Aorta (tissue), 5 donors: ENCODE measurements at regions not wholly inside any gene's neighbourhood (a gene's known extent, or its start where the extent isn't known, plus 50 kb on each side); places are given as distances from the start of the nearest gene placed in this dataset.

ENCODE experiments used
- ATAC-seq: fragments of 200-7000 bp; cut with Tn5 transposase; one replicate; pipeline ENCODE4 v1.9.1; 2022; ENCODE audit warnings: moderate library complexity; ENCODE audit not compliant: low FRiP score
- DNase-seq, 2 donors: peaks; one replicate each; pipeline ENCODE4 v3.0.0-alpha.2; 2020
- H3K27ac ChIP-seq, 2 donors: one replicate each; pipeline ENCODE4 v1.5.1; 2013; ENCODE audit warnings: low read length in 2 of 2, mild to moderate bottlenecking in 2 of 2, moderate library complexity in 2 of 2, control low read depth in 1 of 2, inconsistent platforms in 1 of 2, low read depth in 1 of 2
- H3K27me3 ChIP-seq, 2 donors: one replicate each; pipeline ENCODE4 v1.6.1; 2013; ENCODE audit warnings: control low read depth in 1 of 2, low read length in 1 of 2, mild to moderate bottlenecking in 1 of 2, moderate library complexity in 1 of 2; ENCODE audit not compliant: insufficient read depth in 2 of 2, control insufficient read depth in 1 of 2
- H3K36me3 ChIP-seq, 2 donors: one replicate each; pipeline ENCODE4 v1.6.1; 2013; ENCODE audit warnings: control low read depth in 1 of 2, low read length in 1 of 2, mild to moderate bottlenecking in 1 of 2; ENCODE audit not compliant: insufficient read depth in 2 of 2, control insufficient read depth in 1 of 2
- H3K4me1 ChIP-seq, 2 donors: one replicate each; pipeline ENCODE4 v1.6.1; 2013; ENCODE audit warnings: low read length in 2 of 2, control low read depth in 1 of 2, mild to moderate bottlenecking in 1 of 2, moderate library complexity in 1 of 2; ENCODE audit not compliant: insufficient read depth in 2 of 2, control insufficient read depth in 1 of 2
- H3K4me3 ChIP-seq, 2 donors: one replicate each; pipeline ENCODE4 v1.5.1; 2013; ENCODE audit warnings: low read length in 2 of 2, control low read depth in 1 of 2, mild to moderate bottlenecking in 1 of 2
- H3K9me3 ChIP-seq: one replicate; pipeline ENCODE4 v1.6.1; 2013; ENCODE audit warnings: mild to moderate bottlenecking, low read length; ENCODE audit not compliant: control insufficient read depth
- WGBS, 2 donors: extraction: QIAGEN DNeasy Blood & Tissue Kit; methylation state at CpG; one replicate each; pipeline ENCODE4 v1.1.7; 2013; 5-methylcytosine and 5-hydroxymethylcytosine counted together
- intact Hi-C, 2 donors: fragments of 100-400 bp; cut with DNase I; formaldehyde crosslinking; loops; one replicate each; pipeline versions ENCODE4 v1.14.2 to v1.15.0; 2022
- donor health status: healthy with polysubstance abuse.
- donor health status: Bipolar disorder and iron deficiency.
- donor health status: DM: no; HTN: no; CAD: no.
- donor health status: DM: no; HTN: no; CAD: no.
- donor health status: DM: yes; HTN: yes; CAD: no.

GRCh38 chr22:26789951-26790350 is 132.6 kb downstream of the MIAT start:
- ATAC-seq: no peak
- Histone ChIP-seq H3K36me3 (no peaks in the 10 kb centered on the region), H3K27me3 (no peaks in the 10 kb centered on the region), H3K4me3 (no peak overlapping the region), H3K9me3 (no peaks in the 10 kb centered on the region), H3K4me1 (no peaks in the 10 kb centered on the region), H3K27ac (no peak overlapping the region)
- intact Hi-C loops: no loop called here
- no peak for DNase-seq
- 85 to 89% methylated on average over 6 of the region's 6 CpGs for WGBS, 2 donors

GRCh38 chr22:26792522-26792921 is 135.1 kb downstream of the MIAT start:
- 97 to 98% methylated on average over 8 of the region's 8 CpGs for WGBS, 2 donors
- intact Hi-C loops: no loop called here
- no peaks in the 10 kb centered on the region for H3K4me1 ChIP-seq
- ATAC-seq: no peak
- no peak overlapping the region for H3K4me3 ChIP-seq
- H3K9me3 ChIP-seq: no peaks in the 10 kb centered on the region
- no peak for DNase-seq
- no peaks in the 10 kb centered on the region for H3K36me3 ChIP-seq
- H3K27me3 ChIP-seq: no peaks in the 10 kb centered on the region
- no peak overlapping the region for H3K27ac ChIP-seq

GRCh38 chr22:26796785-26797184 is 139.4 kb downstream of the MIAT start:
- Histone ChIP-seq H3K4me3 (no peak overlapping the region), H3K36me3 (no peaks in the 10 kb centered on the region), H3K9me3 (no peaks in the 10 kb centered on the region), H3K4me1 (no peaks in the 10 kb centered on the region), H3K27ac (no peak overlapping the region), H3K27me3 (no peaks in the 10 kb centered on the region)
- no peak for DNase-seq
- intact Hi-C loops: no loop called here
- WGBS, 2 donors: 96% methylated on average over 12 of the region's 12 CpGs
- no peak for ATAC-seq

GRCh38 chr22:26797910-26798309 is 140.5 kb downstream of the MIAT start:
- no peak overlapping the region for H3K27ac ChIP-seq
- H3K4me1 ChIP-seq: no peaks in the 10 kb centered on the region
- no peak for ATAC-seq
- no peaks in the 10 kb centered on the region for H3K36me3 ChIP-seq
- H3K9me3 ChIP-seq: no peaks in the 10 kb centered on the region
- no peak overlapping the region for H3K4me3 ChIP-seq
- no peak for DNase-seq
- intact Hi-C loops: no loop called here
- WGBS, 2 donors: 96 to 98% methylated on average over 8 of the region's 8 CpGs
- H3K27me3 ChIP-seq: no peaks in the 10 kb centered on the region

- Histone ChIP-seq H3K9me3 (no peaks in the 10 kb centered on the region), H3K36me3 (no peaks in the 10 kb centered on the region), H3K4me1 (no peaks in the 10 kb centered on the region), H3K27me3 (no peaks in the 10 kb centered on the region), H3K4me3 (no peak overlapping the region), H3K27ac (no peak overlapping the region)
- DNase-seq: no peak
- intact Hi-C loops: no loop called here
- 76% methylated on average over 19 of the region's 19 CpGs for WGBS, 2 donors
- ATAC-seq: no peak
Measured at GRCh38 chr22:26798462-26799065, 141.2 kb downstream of the MIAT start.

- WGBS, 2 donors: 42 to 49% methylated on average over 7 of the region's 7 CpGs
- Histone ChIP-seq H3K4me3 (no peak overlapping the region), H3K9me3 (no peaks in the 10 kb centered on the region), H3K4me1 (no peaks in the 10 kb centered on the region), H3K27me3 (no peaks in the 10 kb centered on the region), H3K27ac (no peak overlapping the region), H3K36me3 (no peaks in the 10 kb centered on the region)
- DNase-seq (no peak), ATAC-seq (no peak)
- intact Hi-C loops: no loop called here
Measured at GRCh38 chr22:26800858-26801257, 143.5 kb downstream of the MIAT start.

GRCh38 chr22:26801449-26801848 is 144.1 kb downstream of the MIAT start:
- 95% methylated on average over 1 of the region's 1 CpG for WGBS, 2 donors
- Histone ChIP-seq H3K4me3 (no peak overlapping the region), H3K27me3 (no peaks in the 10 kb centered on the region), H3K9me3 (no peaks in the 10 kb centered on the region), H3K4me1 (no peaks in the 10 kb centered on the region), H3K27ac (no peak overlapping the region), H3K36me3 (no peaks in the 10 kb centered on the region)
- no peak for DNase-seq
- ATAC-seq: no peak
- intact Hi-C loops: no loop called here

- WGBS, 2 donors: 90 to 91% methylated on average over 4 of the region's 4 CpGs
- intact Hi-C loops: no loop called here
- no peak overlapping the region for H3K27ac ChIP-seq
- H3K27me3 ChIP-seq: no peaks in the 10 kb centered on the region
- H3K36me3 ChIP-seq: no peaks in the 10 kb centered on the region
- DNase-seq (no peak), ATAC-seq (no peak)
- no peaks in the 10 kb centered on the region for H3K4me1 ChIP-seq
- no peaks in the 10 kb centered on the region for H3K9me3 ChIP-seq
- H3K4me3 ChIP-seq: no peak overlapping the region
Measured at GRCh38 chr22:26804315-26804714, 146.9 kb downstream of the MIAT start.

GRCh38 chr22:26804911-26805539 is 147.6 kb downstream of the MIAT start:
- intact Hi-C loops: no loop called here
- no peaks in the 10 kb centered on the region for H3K27me3 ChIP-seq
- H3K36me3 ChIP-seq: no peaks in the 10 kb centered on the region
- DNase-seq (no peak), ATAC-seq (no peak)
- H3K4me1 ChIP-seq: no peaks in the 10 kb centered on the region
- WGBS, 2 donors: 78 to 84% methylated on average over 12 of the region's 12 CpGs
- no peaks in the 10 kb centered on the region for H3K9me3 ChIP-seq
- H3K4me3 ChIP-seq: no peak overlapping the region
- no peak overlapping the region for H3K27ac ChIP-seq
